ENCODE measurements at regions not wholly inside any gene's neighbourhood (a gene's known extent, or its start where the extent isn't known, plus 50 kb on each side); places are given as distances from the start of the nearest gene placed in this dataset.

- TF ChIP-seq, protein P1, sequence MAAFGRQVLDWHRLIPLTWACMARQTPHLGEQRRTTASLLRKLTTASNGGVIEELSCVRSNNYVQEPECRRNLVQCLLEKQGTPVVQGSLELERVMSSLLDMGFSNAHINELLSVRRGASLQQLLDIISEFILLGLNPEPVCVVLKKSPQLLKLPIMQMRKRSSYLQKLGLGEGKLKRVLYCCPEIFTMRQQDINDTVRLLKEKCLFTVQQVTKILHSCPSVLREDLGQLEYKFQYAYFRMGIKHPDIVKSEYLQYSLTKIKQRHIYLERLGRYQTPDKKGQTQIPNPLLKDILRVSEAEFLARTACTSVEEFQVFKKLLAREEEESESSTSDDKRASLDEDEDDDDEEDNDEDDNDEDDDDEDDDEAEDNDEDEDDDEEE (CRISPR knock-in tag; IDR thresholded peaks at IDR 0.05): no peak
- TF ChIP-seq ATF3 (CRISPR knock-in tag; IDR thresholded peaks at IDR 0.05) (no peak), REXO4 (CRISPR knock-in tag; IDR thresholded peaks at IDR 0.05; ENCODE audit: borderline replicate concordance) (no peak), HNRNPH1 (optimal IDR thresholded peaks at IDR 0.05; ENCODE audit: low read depth, low read length) (no peak), ZNF850 (CRISPR knock-in tag; conservative IDR thresholded peaks at IDR 0.05) (no peak), ZNF292 (CRISPR knock-in tag; IDR thresholded peaks at IDR 0.05; ENCODE audit: borderline replicate concordance, low read depth) (no peak), AGO1 (IDR thresholded peaks at IDR 0.05; ENCODE audit: low read depth, low read length, poor library complexity, severe bottlenecking) (no peak), LCORL (IDR thresholded peaks at IDR 0.05) (no peak), LCORL (CRISPR knock-in tag; IDR thresholded peaks at IDR 0.05) (no peak), ZNF724P (CRISPR knock-in tag; IDR thresholded peaks at IDR 0.05; ENCODE audit: borderline replicate concordance) (no peak)
These were observed 198.3 kb downstream of the CASP12 start (continued) for GRCh38 chr11:104699981-104700380.

DNA sequence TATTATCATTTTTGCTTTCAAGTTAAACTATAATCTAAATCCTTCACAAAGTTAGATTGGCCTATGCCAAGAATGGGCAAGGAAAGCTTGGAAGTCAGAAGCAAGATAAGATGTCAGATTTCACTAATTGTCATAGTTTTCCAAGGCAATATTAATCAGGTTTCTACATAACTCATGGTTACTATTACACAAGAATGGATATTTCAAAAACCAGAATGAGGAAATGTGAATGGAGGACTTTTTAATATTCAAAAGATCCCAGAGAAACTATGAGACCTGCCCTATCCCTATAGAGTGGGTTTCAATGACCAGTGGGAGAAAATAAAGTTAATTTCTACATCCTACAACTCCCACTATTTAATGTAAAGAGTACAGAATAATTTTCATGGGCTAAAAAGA is 203.2 kb downstream of the CASP12 start:
- Histone ChIP-seq H2AFZ (ENCODE audit: low read length) (no peak overlapping the region), H3K9ac (ENCODE audit: insufficient read depth, low read depth, low read length) (no peak overlapping the region), H3K4me2 (ENCODE audit: low read depth, low read length) (no peak overlapping the region), H4K20me1 (ENCODE audit: insufficient read depth, low read length) (no peaks in the 10 kb centered on the region), H3K9me3 (ENCODE audit: low read length) (no peaks in the 10 kb centered on the region), H3K4me3 (replicated peaks in 1 of 3; ENCODE audit: insufficient read depth in 1 of 3, low read depth in 2 of 3, low read length in 3 of 3) (no peak overlapping the region), H3K27me3 (ENCODE audit: control insufficient read depth in 1 of 2, insufficient read depth in 2 of 2, low read length in 2 of 2) (no peaks in the 10 kb centered on the region), H3K79me2 (ENCODE audit: insufficient read depth, low read length) (no peaks in the 10 kb centered on the region), H3K27ac (ENCODE audit: extremely low read length, insufficient read depth, low read length) (no peak overlapping the region), H3K36me3 (replicated peaks in 1 of 2; ENCODE audit: control insufficient read depth in 1 of 2, insufficient read depth in 2 of 2, low read length in 2 of 2) (no peaks in the 10 kb centered on the region), H3K4me1 (ENCODE audit: insufficient read depth, low read length) (no peaks in the 10 kb centered on the region)
- no peak for TF ChIP-seq TP53 (CRISPR knock-in tag; conservative IDR thresholded peaks at IDR 0.05)
- no peak for TF ChIP-seq TCF7 (IDR thresholded peaks at IDR 0.05; ENCODE audit: low read depth)
- no peak for TF ChIP-seq ZNF484 (CRISPR knock-in tag; IDR thresholded peaks at IDR 0.05; ENCODE audit: borderline replicate concordance, low read depth)
- intact Hi-C loops (cut with micrococcal nuclease; ENCODE audit: unreplicated experiment) (no loop called here), in situ Hi-C loops (cut with HindIII; ENCODE audit: extremely low pct_ligation_motif_present, low pct_unique_long_range_greater_than_20kb) (no loop called here)
- CTCF ChIA-PET (ENCODE audit: low intra/inter-chr PET ratio, low total read pairs): no interaction called here
- ATAC-seq (no peak), FAIRE-seq (no peak), DNase-seq (ENCODE audit: low spot score) (no peak)
- no TSS peak for BruUV-seq (replicated peaks)
- POLR2A ChIA-PET: no interaction called here
